ENCODE measurements at regions not wholly inside any gene's neighbourhood (a gene's known extent, or its start where the extent isn't known, plus 50 kb on each side); places are given as distances from the start of the nearest gene placed in this dataset.

DNA sequence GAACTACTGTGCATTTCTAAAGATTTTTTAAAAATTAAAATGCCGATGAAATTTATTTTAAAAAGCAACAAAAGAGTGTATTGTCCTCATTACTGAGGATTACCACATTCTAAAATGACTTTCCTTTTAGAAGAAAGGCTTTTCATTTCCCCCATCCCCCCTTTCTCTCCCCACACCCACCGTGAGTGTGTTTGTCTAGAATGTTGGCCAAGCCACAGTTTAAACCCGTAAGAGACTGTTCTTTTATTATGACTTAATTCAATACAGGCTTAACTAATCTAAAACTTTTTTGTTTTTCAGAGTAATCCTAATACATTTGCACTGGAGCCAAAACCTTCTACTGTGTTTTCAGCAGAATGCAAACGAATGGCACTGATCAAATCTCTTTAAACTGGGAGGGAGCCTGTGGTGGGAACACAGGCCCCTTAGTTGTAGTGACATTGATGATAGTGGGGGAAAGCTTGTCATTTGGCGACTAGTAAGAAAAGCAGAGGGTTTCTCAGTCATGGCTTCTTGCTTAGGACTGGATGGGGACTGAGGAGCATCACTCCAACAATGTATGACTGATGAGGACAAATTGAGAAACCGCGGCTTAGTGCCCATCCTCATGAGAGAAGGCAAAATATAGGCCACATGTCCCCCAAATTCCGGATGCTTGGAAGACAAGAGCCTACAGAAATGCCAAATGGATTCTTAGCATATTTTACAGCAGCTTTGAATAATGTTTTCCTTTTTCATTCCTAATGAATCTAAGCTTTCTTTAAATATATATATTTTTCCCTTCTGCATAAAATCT is 154.0 kb upstream of the SMIM21 start:
- no peak overlapping the region for H3K4me3 ChIP-seq (ENCODE audit: low read depth, low read length)
- TF ChIP-seq, protein P1, sequence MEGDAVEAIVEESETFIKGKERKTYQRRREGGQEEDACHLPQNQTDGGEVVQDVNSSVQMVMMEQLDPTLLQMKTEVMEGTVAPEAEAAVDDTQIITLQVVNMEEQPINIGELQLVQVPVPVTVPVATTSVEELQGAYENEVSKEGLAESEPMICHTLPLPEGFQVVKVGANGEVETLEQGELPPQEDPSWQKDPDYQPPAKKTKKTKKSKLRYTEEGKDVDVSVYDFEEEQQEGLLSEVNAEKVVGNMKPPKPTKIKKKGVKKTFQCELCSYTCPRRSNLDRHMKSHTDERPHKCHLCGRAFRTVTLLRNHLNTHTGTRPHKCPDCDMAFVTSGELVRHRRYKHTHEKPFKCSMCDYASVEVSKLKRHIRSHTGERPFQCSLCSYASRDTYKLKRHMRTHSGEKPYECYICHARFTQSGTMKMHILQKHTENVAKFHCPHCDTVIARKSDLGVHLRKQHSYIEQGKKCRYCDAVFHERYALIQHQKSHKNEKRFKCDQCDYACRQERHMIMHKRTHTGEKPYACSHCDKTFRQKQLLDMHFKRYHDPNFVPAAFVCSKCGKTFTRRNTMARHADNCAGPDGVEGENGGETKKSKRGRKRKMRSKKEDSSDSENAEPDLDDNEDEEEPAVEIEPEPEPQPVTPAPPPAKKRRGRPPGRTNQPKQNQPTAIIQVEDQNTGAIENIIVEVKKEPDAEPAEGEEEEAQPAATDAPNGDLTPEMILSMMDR (IDR thresholded peaks at IDR 0.05; ENCODE audit: low read depth, low read length), result no peak

DNA sequence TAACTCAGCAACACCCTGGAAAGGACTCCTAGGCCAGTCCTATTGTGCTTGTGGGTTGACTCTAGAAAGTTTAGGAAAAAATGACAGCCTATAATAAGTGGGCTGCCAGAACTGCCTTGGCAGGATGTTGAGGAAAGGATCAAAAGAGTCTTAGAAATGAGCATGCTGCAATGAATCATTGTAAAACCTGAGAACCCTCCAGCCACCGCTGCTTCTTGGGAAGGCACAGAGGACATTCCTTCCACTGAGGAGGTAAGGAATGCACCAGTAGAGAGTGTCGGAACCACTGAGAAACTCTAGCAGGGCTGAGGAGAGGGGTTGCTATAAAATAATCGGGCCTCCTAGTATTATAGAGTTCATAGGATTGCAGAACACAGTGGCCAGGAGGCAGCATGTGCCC is 146.7 kb upstream of the SMIM21 start:
- TF ChIP-seq, protein P1 (IDR thresholded peaks at IDR 0.05; ENCODE audit: low read depth, low read length), result no peak
- no peak overlapping the region for H3K4me3 ChIP-seq (ENCODE audit: low read depth, low read length)

DNA sequence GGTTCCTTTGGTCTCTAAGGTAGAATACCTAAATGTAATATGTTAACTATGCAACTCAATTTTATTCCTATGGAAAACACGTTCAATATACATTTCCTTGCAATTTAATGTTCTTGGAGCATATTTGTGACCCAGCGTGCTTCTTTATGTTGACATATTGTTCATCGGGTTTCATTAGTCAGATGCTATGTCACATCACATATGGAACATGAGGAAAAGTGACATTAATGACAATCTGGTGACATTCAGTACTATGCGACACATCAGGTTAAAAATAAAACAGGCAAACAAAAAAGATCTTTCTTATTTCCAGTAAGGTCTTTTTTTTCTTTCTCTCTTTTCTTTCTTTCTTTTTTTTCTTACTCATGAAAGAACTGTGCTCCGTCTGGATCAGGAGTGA is 135.6 kb upstream of the SMIM21 start:
- TF ChIP-seq, protein P1 (IDR thresholded peaks at IDR 0.05; ENCODE audit: low read depth, low read length), result no peak
- no peak overlapping the region for H3K4me3 ChIP-seq (ENCODE audit: low read depth, low read length)

DNA sequence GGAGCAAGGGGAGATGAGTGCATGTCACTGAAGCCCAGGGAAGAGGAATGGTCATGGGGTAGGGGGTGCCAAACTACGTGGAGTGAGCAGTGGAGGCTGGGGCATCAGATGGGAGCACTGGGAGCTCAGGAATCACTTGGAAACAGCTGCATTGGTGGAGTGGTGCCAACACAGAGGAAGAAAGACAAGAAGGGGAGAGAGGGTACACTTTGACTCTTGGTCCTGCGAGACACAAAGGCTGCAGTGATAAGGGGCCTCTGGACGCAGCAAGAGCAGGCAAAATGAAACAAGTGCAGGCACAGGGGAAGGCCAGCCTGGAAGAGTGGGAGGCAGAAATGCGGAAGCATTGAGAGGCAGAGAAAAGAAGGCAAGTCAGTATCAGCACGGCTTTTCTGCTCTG is 134.7 kb upstream of the SMIM21 start:
- TF ChIP-seq, protein P1 (IDR thresholded peaks at IDR 0.05; ENCODE audit: low read depth, low read length), result no peak
- H3K4me3 ChIP-seq (ENCODE audit: low read depth, low read length), result no peak overlapping the region

DNA sequence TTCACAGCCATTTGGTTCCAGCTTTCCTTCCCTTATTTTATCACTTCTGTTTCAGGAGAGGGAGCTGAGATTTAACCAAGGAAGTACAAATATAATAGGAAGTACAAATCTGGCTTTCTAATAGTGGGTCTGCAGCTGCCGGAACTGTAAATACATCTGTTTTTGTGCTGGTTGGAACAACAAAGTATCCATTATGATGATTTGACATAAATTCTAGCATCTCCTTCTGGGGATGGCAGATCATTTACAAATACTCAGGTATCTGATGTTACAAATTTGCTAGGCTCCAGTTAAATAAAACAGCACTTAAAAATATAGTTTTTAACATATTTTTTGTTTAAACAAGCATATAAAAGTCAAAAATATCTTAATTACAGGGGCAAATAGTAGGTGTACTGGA is 131.3 kb upstream of the SMIM21 start:
- H3K4me3 ChIP-seq (ENCODE audit: low read depth, low read length), result no peak overlapping the region
- TF ChIP-seq, protein P1 (IDR thresholded peaks at IDR 0.05; ENCODE audit: low read depth, low read length), result no peak

DNA sequence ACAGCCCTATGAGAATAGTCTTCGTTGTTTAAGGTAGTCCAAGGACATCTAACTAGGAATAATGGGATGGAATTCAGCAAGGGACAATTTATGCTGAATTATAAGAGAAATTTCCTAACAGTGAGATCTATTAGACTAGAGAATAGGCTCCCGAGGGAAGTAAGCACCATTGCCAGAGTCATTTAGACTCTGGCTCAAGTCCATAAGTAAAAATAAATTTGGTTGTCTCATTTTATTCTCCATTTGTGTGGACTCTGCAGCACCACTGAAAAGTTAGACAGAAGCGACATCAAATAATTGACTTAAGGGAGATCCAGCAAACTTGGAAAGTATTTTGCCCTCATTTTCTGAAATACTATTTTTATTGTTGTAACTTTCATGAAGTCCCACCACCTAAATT is 129.3 kb upstream of the SMIM21 start:
- TF ChIP-seq, protein P1 (IDR thresholded peaks at IDR 0.05; ENCODE audit: low read depth, low read length), result no peak
- no peak overlapping the region for H3K4me3 ChIP-seq (ENCODE audit: low read depth, low read length)

DNA sequence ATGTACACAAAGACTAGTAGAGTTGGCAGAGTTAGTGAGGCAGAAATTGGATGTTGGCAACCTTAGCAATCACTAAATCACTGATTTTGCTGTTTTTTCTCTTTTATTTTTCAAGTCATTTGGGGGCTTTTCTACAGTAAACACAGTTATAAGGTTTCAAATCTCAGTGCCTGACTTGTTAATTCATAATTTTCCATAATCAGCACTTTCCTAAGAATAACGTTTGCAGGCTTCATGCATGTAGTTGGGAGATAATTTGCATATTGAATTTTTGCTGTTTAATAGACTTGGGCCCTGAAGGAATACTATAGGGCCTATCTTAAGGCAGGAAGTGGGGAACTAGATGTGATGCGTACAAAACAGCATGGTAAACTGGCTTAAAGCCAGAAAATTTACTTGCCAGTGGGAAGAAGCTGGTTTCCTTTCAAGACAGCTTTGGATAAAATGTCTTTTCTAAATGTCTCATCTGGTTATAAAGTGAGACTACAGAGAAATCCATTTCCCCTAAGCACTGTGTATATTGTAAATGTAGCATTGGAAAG is 127.2 kb upstream of the SMIM21 start:
- no peak overlapping the region for H3K4me3 ChIP-seq (ENCODE audit: low read depth, low read length)
- TF ChIP-seq, protein P1 (IDR thresholded peaks at IDR 0.05; ENCODE audit: low read depth, low read length), result no peak
